ENCODE measurements at regions not wholly inside any gene's neighbourhood (a gene's known extent, or its start where the extent isn't known, plus 50 kb on each side); places are given as distances from the start of the nearest gene placed in this dataset.

DNA sequence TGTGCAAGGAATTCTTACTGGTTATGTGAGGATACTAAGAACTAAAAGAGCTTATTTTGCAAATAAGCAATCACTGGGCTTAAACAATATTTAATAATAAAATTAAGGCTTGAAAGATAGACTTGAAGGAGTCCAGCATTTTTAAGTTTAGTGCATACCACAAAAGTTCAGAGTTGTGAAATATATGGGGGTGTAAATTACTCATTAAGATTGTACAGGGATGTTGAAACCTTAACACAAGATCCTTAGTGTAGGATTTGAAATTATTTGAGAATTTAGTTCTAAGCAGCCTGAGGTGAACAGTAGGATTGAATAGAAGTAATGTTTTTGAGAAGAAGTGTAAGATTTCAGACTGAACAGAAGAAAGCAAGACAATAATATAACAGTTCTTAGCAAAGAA lies 195.8 kb upstream of the RBMY1B start (continued):
- TF ChIP-seq, protein P1, sequence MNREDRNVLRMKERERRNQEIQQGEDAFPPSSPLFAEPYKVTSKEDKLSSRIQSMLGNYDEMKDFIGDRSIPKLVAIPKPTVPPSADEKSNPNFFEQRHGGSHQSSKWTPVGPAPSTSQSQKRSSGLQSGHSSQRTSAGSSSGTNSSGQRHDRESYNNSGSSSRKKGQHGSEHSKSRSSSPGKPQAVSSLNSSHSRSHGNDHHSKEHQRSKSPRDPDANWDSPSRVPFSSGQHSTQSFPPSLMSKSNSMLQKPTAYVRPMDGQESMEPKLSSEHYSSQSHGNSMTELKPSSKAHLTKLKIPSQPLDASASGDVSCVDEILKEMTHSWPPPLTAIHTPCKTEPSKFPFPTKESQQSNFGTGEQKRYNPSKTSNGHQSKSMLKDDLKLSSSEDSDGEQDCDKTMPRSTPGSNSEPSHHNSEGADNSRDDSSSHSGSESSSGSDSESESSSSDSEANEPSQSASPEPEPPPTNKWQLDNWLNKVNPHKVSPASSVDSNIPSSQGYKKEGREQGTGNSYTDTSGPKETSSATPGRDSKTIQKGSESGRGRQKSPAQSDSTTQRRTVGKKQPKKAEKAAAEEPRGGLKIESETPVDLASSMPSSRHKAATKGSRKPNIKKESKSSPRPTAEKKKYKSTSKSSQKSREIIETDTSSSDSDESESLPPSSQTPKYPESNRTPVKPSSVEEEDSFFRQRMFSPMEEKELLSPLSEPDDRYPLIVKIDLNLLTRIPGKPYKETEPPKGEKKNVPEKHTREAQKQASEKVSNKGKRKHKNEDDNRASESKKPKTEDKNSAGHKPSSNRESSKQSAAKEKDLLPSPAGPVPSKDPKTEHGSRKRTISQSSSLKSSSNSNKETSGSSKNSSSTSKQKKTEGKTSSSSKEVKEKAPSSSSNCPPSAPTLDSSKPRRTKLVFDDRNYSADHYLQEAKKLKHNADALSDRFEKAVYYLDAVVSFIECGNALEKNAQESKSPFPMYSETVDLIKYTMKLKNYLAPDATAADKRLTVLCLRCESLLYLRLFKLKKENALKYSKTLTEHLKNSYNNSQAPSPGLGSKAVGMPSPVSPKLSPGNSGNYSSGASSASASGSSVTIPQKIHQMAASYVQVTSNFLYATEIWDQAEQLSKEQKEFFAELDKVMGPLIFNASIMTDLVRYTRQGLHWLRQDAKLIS (CRISPR knock-in tag; IDR thresholded peaks at IDR 0.05; ENCODE audit: borderline replicate concordance): no peak
- TF ChIP-seq E2F4 (CRISPR knock-in tag; IDR thresholded peaks at IDR 0.05; ENCODE audit: borderline replicate concordance, low read depth) (no peak), GABPB1 (CRISPR knock-in tag; IDR thresholded peaks at IDR 0.05) (no peak)
- TF ChIP-seq, protein P2, sequence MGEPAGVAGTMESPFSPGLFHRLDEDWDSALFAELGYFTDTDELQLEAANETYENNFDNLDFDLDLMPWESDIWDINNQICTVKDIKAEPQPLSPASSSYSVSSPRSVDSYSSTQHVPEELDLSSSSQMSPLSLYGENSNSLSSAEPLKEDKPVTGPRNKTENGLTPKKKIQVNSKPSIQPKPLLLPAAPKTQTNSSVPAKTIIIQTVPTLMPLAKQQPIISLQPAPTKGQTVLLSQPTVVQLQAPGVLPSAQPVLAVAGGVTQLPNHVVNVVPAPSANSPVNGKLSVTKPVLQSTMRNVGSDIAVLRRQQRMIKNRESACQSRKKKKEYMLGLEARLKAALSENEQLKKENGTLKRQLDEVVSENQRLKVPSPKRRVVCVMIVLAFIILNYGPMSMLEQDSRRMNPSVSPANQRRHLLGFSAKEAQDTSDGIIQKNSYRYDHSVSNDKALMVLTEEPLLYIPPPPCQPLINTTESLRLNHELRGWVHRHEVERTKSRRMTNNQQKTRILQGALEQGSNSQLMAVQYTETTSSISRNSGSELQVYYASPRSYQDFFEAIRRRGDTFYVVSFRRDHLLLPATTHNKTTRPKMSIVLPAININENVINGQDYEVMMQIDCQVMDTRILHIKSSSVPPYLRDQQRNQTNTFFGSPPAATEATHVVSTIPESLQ (CRISPR knock-in tag; IDR thresholded peaks at IDR 0.05): no peak
- TF ChIP-seq, protein P3, sequence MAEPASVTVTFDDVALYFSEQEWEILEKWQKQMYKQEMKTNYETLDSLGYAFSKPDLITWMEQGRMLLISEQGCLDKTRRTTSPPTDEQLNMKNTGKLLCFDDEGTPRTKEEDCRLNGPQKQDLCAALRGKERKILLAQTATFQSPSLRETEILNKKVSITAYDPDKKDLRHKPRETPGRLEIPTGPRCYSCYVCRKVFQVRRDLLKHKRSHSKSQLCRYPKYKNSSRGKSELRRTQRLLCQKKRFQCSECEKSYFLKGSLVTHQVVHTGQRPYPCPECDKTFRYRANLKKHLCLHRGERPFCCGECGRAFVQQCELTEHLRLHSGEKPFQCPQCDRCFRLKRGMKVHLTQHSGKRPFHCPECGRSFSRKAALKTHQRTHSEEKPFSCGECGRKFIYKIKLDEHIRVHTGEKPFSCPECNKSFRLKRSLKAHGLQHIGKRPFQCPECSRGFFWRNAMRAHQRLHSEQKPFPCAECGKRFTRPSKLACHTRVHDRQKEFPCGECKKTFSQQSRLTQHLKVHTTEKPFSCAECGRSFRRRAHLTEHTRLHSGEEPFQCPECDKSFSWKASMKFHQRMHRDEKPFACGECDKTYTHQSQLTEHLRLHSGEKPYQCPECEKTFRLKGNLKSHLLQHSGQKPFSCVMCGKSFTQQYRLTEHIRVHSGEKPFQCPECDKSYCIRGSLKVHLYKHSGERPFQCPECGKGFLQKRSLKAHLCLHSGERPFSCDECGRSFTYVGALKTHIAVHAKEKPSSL (CRISPR knock-in tag; conservative IDR thresholded peaks at IDR 0.05): no peak

Measured in WTC11 (cell line).